Osteocyte (in vitro differentiated cells): ENCODE measurements at regions not wholly inside any gene's neighbourhood (a gene's known extent, or its start where the extent isn't known, plus 50 kb on each side); places are given as distances from the start of the nearest gene placed in this dataset.

Source experiments
- DNase-seq: peaks from one replicate; pipeline ENCODE4 v3.0.0; 2021; ENCODE audit warnings: mixed read lengths; ENCODE audit not compliant: unreplicated experiment; ENCODE audit errors: extremely low spot score
- H3K27ac Mint-ChIP-seq: one replicate; pipeline ENCODE4 v1.8.0; 2021; ENCODE audit warnings: mild to moderate bottlenecking, mixed read lengths; ENCODE audit not compliant: unreplicated experiment
- H3K27me3 Mint-ChIP-seq: one replicate; pipeline ENCODE4 v1.8.0; 2021; ENCODE audit warnings: mixed read lengths; ENCODE audit not compliant: unreplicated experiment
- H3K36me3 Mint-ChIP-seq: one replicate; pipeline ENCODE4 v1.8.0; 2021; ENCODE audit warnings: mixed read lengths; ENCODE audit not compliant: unreplicated experiment
- H3K4me1 Mint-ChIP-seq: one replicate; pipeline ENCODE4 v1.8.0; 2021; ENCODE audit warnings: mixed read lengths; ENCODE audit not compliant: unreplicated experiment
- H3K4me3 Mint-ChIP-seq: one replicate; pipeline ENCODE4 v1.8.0; 2021; ENCODE audit warnings: mild to moderate bottlenecking, moderate library complexity, mixed read lengths; ENCODE audit not compliant: unreplicated experiment
- H3K9me3 Mint-ChIP-seq: one replicate; pipeline ENCODE4 v1.8.0; 2021; ENCODE audit warnings: mixed read lengths; ENCODE audit not compliant: unreplicated experiment
- TF ChIP-seq, protein P1 (sequence below): fragments of 200-600 bp; sonication (generic); IDR thresholded peaks from 2 replicates; pipeline ENCODE4 v1.5.0; 2021; ENCODE audit warnings: antibody characterized with exemption, mild to moderate bottlenecking, moderate library complexity

DNA sequence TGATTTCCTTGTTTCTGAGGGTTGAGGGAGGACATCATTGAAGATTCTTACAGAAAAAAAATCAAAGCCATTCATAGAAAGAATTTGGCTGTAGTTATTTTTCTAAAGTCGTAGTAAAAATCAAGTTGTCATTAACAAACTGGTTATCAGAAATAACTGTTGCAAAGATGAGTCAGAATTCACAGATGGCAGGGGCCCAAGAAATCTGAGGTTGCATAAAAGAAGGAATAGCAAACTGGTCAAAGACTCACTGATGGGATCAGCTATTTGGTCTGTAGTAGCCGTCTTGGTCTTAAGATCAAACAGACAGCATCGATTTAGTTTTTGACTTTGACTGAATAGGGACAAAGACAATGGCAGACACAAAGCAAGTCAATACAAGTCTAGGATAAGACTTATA is 334.3 kb downstream of the FIGN start:
- Mint-ChIP-seq H3K27ac (no peak overlapping the region), H3K4me1 (peaks cover 16% of the 10 kb centered on the region)

DNA sequence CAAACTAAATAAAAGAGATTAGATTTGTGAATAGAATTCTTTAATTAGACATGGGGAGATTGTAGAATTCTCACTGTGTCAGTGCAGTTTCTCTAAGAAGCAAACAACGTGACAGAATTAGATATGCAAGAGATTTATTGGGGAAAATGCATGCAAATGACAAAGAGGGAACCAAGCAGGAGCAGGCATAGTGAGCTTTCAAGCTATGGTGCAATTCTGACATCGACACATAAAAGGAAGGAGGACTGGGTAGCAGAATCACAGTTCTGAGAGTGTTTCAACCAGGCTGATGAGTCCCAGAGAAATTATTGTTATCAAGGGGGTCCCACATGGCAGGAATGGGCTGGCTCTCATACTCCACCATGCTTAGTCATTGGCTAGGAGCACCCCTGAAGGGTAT is 338.4 kb downstream of the FIGN start:
- H3K4me3 Mint-ChIP-seq, result no peak overlapping the region
- TF ChIP-seq, protein P1, sequence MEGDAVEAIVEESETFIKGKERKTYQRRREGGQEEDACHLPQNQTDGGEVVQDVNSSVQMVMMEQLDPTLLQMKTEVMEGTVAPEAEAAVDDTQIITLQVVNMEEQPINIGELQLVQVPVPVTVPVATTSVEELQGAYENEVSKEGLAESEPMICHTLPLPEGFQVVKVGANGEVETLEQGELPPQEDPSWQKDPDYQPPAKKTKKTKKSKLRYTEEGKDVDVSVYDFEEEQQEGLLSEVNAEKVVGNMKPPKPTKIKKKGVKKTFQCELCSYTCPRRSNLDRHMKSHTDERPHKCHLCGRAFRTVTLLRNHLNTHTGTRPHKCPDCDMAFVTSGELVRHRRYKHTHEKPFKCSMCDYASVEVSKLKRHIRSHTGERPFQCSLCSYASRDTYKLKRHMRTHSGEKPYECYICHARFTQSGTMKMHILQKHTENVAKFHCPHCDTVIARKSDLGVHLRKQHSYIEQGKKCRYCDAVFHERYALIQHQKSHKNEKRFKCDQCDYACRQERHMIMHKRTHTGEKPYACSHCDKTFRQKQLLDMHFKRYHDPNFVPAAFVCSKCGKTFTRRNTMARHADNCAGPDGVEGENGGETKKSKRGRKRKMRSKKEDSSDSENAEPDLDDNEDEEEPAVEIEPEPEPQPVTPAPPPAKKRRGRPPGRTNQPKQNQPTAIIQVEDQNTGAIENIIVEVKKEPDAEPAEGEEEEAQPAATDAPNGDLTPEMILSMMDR, result no peak
- peaks cover 6% of the 10 kb centered on the region for H3K4me1 Mint-ChIP-seq
- H3K9me3 Mint-ChIP-seq, result no peaks in the 10 kb centered on the region
- H3K27me3 Mint-ChIP-seq, result no peaks in the 10 kb centered on the region
- no peak overlapping the region for H3K27ac Mint-ChIP-seq
- no peak for DNase-seq
- H3K36me3 Mint-ChIP-seq, result no peaks in the 10 kb centered on the region

More for the DNA sequence above, 334.3 kb downstream of the FIGN start:
- no peak for DNase-seq
- Mint-ChIP-seq H3K4me3 (no peak overlapping the region), H3K36me3 (no peaks in the 10 kb centered on the region), H3K9me3 (no peaks in the 10 kb centered on the region), H3K27me3 (no peaks in the 10 kb centered on the region)
- TF ChIP-seq, protein P1, result no peak

DNA sequence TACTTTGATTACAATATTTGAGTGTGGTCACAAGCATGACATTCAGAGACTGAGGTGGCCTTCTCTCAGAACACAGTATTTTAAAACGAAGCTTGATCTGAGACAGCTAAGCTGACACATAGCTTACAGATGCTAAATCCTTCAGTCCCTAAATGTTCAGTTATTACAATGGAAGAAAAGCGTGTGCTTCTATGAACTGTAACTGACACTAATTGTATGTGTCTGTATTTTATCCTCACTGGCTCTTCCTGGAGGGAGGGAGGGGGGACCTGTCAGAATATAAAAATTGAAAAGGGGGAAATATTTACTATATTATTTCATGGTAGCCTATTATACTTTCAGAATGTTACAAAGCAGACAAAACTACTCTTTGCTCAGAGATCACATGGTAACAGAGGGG is 340.2 kb downstream of the FIGN start:
- no peak overlapping the region for H3K4me3 Mint-ChIP-seq
- DNase-seq, result no peak
- no peaks in the 10 kb centered on the region for H3K36me3 Mint-ChIP-seq
- TF ChIP-seq, protein P1, result no peak
- peaks cover 2% of the 10 kb centered on the region for H3K4me1 Mint-ChIP-seq
- H3K27ac Mint-ChIP-seq, result no peak overlapping the region
- H3K27me3 Mint-ChIP-seq, result no peaks in the 10 kb centered on the region
- no peaks in the 10 kb centered on the region for H3K9me3 Mint-ChIP-seq

DNA sequence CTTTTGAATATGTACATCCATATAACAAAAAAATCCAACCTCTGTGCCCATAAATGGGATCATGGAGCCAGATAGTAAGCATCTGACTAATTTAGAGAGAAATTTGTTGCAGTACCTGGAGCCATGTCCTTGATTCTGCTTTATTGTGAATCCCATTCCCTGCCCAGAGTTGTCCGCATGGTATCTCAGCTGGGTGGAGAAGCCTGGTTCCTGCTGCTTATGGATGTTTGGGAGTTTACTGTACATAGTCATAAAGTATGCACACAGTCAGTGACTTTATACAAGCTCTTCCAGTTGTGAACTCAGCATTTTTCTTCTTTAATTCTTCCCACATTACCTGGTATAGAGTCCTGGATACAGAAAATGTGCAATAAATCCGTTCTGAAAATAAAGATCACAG is 346.0 kb downstream of the FIGN start:
- no peaks in the 10 kb centered on the region for H3K27me3 Mint-ChIP-seq
- no peak overlapping the region for H3K27ac Mint-ChIP-seq

DNA sequence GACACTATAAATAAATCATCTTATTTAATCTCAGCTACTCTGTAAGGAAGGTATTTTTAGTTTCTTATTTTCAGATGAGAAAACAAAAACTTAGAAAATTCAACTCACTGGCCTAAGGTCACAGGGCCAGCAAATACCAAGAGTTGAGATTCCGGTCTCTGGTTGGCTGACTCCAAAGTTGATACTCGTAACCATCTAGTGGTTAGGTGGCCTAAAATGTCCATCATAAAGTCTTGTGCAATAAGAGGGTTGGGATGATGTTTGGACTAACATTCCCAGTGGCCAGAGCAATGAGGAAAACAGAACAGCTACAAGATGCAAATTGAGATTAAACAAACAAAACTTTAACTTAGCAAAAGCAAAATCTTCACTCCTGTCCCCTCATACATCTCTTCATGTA is 360.3 kb downstream of the FIGN start:
- Mint-ChIP-seq H3K27me3 (no peaks in the 10 kb centered on the region), H3K4me1 (no peaks in the 10 kb centered on the region), H3K9me3 (peaks cover 11% of the 10 kb centered on the region), H3K36me3 (peaks cover 3% of the 10 kb centered on the region), H3K4me3 (no peak overlapping the region), H3K27ac (no peak overlapping the region)
- no peak for DNase-seq
- TF ChIP-seq, protein P1, result no peak

More for the DNA sequence above, 346.0 kb downstream of the FIGN start:
- TF ChIP-seq, protein P1, result no peak
- no peaks in the 10 kb centered on the region for H3K36me3 Mint-ChIP-seq
- no peak overlapping the region for H3K4me3 Mint-ChIP-seq
- H3K9me3 Mint-ChIP-seq, result peaks cover 3% of the 10 kb centered on the region
- DNase-seq, result no peak
- H3K4me1 Mint-ChIP-seq, result peaks cover 3% of the 10 kb centered on the region
